Activated T-cell treated with anti-CD3 and anti-CD28 coated beads, Interleukin-2, amount 50 U/mL, for 72 hours (primary cell): ENCODE measurements at regions not wholly inside any gene's neighbourhood (a gene's known extent, or its start where the extent isn't known, plus 50 kb on each side); places are given as distances from the start of the nearest gene placed in this dataset.

Source experiments
- ATAC-seq, 2 donors: fragments of 150-1000 bp; cut with Tn5 transposase; replicated peaks in 1 of 2; 2 replicates each; pipeline ENCODE4 v1.10.0; 2021; ENCODE audit warnings: moderate library complexity in 2 of 2, mild to moderate bottlenecking in 1 of 2
- DNase-seq, 2 donors: peaks; one replicate each; pipeline ENCODE4 v3.0.0; 2021 to 2022; ENCODE audit warnings: mixed read lengths in 1 of 2
- H3K27ac Mint-ChIP-seq: one replicate; pipeline ENCODE4 v1.8.0; 2022; ENCODE audit warnings: mild to moderate bottlenecking, moderate library complexity, mixed read lengths
- H3K27me3 Mint-ChIP-seq: one replicate; pipeline ENCODE4 v1.8.0; 2022; ENCODE audit warnings: low read depth, mixed read lengths
- H3K36me3 Mint-ChIP-seq, 2 donors: one replicate each; pipeline ENCODE4 v1.8.0; 2022; ENCODE audit warnings: mixed read lengths in 2 of 2, mild to moderate bottlenecking in 1 of 2; ENCODE audit not compliant: insufficient read depth in 2 of 2
- H3K4me1 Mint-ChIP-seq: one replicate; pipeline ENCODE4 v1.8.0; 2022; ENCODE audit warnings: low read depth, mixed read lengths
- H3K4me3 Mint-ChIP-seq, 2 donors: one replicate each; pipeline ENCODE4 v1.8.0; 2022; ENCODE audit warnings: mild to moderate bottlenecking in 2 of 2, mixed read lengths in 2 of 2, moderate library complexity in 2 of 2
- H3K9me3 Mint-ChIP-seq, 2 donors: one replicate each; pipeline ENCODE4 v1.8.0; 2022; ENCODE audit warnings: mixed read lengths in 2 of 2

DNA sequence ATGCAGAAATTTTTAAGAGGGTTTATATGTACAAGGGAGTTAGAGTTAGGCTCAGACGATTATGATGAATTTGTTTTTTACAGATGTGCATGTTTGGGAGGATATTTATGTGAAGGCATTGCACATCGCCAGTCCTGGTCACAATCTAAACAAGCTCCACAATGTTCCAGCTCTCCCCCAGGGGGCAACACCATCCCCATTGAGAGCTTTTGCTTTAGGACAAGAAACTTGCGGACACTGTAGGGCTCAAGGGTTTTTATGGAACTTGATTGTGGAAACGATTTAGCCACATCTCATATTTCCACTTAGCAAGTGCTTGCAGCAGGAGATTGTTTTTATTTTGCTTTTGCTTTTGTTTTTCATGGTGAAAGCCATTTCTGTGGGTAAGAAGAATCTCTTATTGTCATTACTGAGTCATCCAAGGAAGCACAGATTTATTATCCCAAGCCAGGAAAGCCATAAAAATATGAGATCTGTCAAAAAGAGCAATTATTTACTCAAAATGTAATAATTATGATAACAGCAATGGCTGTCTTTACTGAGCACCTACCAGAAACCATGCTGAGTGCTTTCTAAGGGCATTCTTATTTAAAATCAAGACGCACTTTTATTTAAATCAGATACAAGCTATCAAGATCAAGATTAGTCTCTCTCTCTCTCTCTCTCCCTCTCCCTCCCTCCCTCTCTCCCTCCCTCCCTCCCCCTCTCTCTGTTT is 276.7 kb upstream of the SRRM4 start:
- H3K9me3 Mint-ChIP-seq = peaks cover 9 to 18% of the 10 kb centered on the region in 2 donors
- H3K4me3 Mint-ChIP-seq = no peak overlapping the region
- H3K4me1 Mint-ChIP-seq = no peaks in the 10 kb centered on the region
- no peaks in the 10 kb centered on the region for H3K27me3 Mint-ChIP-seq
- no peak for DNase-seq
- H3K36me3 Mint-ChIP-seq = peaks cover 0 to 1% of the 10 kb centered on the region in 2 donors
- no peak overlapping the region for H3K27ac Mint-ChIP-seq
- ATAC-seq = no peak

DNA sequence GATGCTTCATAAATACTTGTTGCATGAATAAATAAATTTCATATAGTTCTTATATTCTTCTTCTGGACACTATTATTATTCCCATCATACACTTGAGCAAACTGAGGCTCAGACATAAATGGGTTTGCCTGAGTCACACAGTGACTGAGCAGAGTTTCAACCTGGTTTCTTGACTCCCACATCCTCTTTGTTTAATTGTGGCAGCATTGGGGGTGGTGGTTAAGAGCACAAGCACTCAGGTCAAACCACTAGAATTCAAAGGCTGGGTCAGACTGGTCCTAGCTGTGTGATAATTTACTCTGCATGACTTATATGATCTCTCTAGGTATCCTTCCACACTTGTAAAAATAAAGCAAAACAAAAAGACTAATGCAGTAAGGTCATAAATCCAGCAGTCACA is 274.9 kb upstream of the SRRM4 start:
- no peak for ATAC-seq
- Mint-ChIP-seq H3K36me3 (peaks cover 0 to 1% of the 10 kb centered on the region in 2 donors), H3K27ac (no peak overlapping the region), H3K9me3 (peaks cover 12 to 18% of the 10 kb centered on the region in 2 donors), H3K4me1 (no peaks in the 10 kb centered on the region), H3K27me3 (no peaks in the 10 kb centered on the region), H3K4me3 (no peak overlapping the region)
- DNase-seq = no peak

DNA sequence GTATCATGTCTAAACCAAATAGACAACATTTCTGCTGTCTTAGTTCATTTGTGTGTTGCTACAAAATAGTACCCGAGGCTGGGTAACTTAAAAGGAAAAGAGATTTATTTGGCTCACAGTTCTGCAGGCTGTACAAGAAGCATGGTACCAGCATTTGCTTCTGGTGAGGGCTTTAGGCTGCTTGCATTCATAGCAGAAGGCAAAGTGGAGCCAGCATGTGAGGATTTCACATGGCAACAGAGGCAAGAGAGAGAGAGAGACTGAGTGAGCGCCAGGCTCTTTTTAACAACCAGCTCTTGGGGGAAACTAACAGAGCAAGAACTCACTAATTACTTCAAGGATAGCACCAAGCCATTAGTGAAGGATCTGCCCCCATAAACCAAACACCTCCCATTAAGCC is 271.4 kb upstream of the SRRM4 start:
- Mint-ChIP-seq H3K27me3 (no peaks in the 10 kb centered on the region), H3K4me1 (no peaks in the 10 kb centered on the region), H3K36me3 (peaks cover 0 to 1% of the 10 kb centered on the region in 2 donors), H3K27ac (no peak overlapping the region), H3K4me3 (no peak overlapping the region), H3K9me3 (peaks cover 12 to 18% of the 10 kb centered on the region in 2 donors)
- no peak for DNase-seq
- no peak for ATAC-seq

DNA sequence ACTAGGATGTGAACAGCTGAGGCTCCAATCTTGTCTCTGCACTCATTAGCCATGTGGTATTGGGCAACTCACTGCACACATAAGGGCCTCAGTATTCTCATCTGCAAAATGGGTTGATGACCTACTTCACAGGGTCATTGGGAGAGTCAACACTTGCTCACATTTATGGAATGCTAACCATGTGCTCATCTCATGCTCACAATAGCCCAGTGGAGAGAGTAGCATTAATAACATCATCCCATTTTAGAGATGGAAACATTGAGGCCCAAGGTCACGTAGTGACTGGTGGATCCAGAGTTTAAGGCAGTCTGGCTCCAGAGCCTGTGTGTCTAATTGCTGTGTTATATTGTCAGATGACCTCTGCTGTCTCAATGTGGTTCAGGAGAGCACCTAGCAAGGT is 270.2 kb upstream of the SRRM4 start:
- H3K4me1 Mint-ChIP-seq = no peaks in the 10 kb centered on the region
- peaks cover 0 to 1% of the 10 kb centered on the region in 2 donors for H3K36me3 Mint-ChIP-seq
- ATAC-seq = no peak
- H3K4me3 Mint-ChIP-seq = no peak overlapping the region
- peaks cover 12 to 16% of the 10 kb centered on the region in 2 donors for H3K9me3 Mint-ChIP-seq
- DNase-seq = no peak
- no peak overlapping the region for H3K27ac Mint-ChIP-seq
- no peaks in the 10 kb centered on the region for H3K27me3 Mint-ChIP-seq

DNA sequence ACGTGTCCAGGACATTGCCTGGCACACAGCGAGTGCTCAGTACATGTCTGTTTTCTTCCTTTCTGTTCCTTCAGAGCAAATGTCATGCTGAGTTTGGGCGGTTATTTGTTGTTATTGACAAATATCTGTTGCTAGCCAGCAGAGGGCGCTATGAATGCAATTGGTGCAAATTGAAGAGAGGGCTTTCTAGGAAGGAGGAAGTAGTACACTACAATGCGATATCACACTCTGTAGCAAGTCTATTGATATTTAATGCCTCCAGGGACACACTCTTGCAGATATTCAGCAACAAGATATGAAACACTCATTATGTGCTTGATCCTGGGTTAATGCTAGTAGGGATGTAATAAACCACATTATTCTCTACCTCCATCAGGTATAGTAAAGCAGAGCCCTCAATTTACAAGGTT is 267.3 kb upstream of the SRRM4 start:
- DNase-seq = peak; percentile 16
- Mint-ChIP-seq H3K27me3 (no peaks in the 10 kb centered on the region), H3K4me1 (no peaks in the 10 kb centered on the region), H3K4me3 (no peak overlapping the region), H3K27ac (no peak overlapping the region), H3K36me3 (no peaks in the 10 kb centered on the region), H3K9me3 (peaks cover 3% of the 10 kb centered on the region in 2 donors)
- no peak for ATAC-seq

DNA sequence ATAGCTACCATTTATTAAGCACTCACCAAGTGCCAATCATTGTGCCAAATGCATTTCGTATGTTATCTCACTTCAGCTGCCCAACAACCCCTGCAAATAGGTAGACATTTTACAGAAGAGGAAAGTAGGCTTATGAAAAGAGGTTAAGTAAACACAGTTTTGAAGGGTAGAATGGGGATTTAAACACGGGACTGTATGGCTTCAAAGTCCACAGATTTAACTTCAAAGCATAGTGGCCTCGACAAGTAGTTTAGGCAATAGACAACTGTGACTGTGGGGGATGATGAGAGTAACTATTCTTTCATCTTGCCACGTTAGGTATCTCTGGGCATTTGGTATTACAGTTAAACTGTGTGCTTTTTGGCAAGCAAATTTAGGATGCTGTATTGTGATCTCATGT is 266.8 kb upstream of the SRRM4 start:
- Mint-ChIP-seq H3K27ac (no peak overlapping the region), H3K9me3 (peaks cover 3% of the 10 kb centered on the region in 2 donors), H3K4me3 (no peak overlapping the region), H3K4me1 (no peaks in the 10 kb centered on the region), H3K36me3 (no peaks in the 10 kb centered on the region), H3K27me3 (no peaks in the 10 kb centered on the region)
- DNase-seq (no peak), ATAC-seq (no peak)

DNA sequence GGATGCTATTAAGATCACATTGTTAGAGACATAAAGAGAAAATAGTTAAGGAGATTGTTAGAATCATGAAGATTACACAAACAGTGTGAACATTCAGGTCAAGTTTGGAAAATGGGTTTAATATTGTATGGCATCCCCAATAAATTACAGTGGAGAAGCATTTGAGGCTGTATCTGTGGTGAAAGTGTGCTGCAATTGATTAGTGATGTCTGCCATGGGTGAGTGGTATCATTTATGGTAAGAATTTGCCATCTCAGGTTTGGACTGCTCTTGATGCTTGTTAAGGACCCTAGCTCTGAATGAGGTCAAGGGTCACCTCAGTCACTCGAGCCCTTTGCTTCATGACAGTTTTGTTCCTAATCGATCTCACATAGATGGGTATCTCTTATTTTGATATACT is 265.7 kb upstream of the SRRM4 start:
- Mint-ChIP-seq H3K4me3 (no peak overlapping the region), H3K9me3 (peaks cover under 1% of the 10 kb centered on the region in 2 donors), H3K27ac (no peak overlapping the region), H3K36me3 (no peaks in the 10 kb centered on the region), H3K4me1 (no peaks in the 10 kb centered on the region), H3K27me3 (no peaks in the 10 kb centered on the region)
- DNase-seq (no peak), ATAC-seq (no peak)

DNA sequence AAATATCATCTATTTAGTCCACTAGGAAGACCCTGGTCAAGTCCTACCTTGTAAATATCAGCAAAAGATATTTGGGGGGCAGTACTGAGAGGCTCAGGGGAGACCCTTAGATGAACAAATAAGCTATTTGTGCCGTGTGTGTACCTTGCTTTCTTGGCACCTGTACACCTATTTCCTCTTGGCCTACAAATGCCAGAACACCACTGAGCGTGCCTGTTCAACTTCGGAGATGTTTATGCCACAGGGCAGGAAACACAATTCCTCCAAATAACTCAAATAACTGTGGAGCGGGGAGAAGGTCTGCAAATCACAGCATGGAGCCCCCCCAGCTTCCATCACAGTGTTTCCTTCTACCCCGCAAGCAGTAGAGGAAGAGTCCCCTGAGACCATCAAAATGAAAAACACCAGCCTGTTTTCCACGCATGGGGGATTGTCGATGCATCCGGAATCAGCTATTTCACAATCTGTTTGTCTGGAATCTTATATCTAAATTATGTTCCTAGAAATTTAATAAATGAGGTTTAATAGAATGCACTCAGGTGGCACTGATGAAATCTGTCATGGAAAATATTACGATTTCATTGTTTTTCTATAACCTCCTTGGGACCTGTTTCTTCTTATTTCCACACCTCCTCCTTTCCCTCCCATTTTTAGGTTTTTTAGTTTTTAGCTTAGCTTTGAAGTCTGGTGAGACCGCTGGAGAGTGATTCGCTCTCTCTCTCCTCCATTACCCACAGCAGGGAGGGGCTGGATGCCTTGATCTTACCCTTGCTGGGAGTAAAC is 254.0 kb upstream of the SRRM4 start:
- peaks cover 0 to 3% of the 10 kb centered on the region in 2 donors for H3K9me3 Mint-ChIP-seq
- H3K27me3 Mint-ChIP-seq = no peaks in the 10 kb centered on the region
- H3K4me1 Mint-ChIP-seq = no peaks in the 10 kb centered on the region
- no peaks in the 10 kb centered on the region for H3K36me3 Mint-ChIP-seq
- no peak overlapping the region for H3K27ac Mint-ChIP-seq
- no peak for ATAC-seq
- DNase-seq = no peak
- no peak overlapping the region for H3K4me3 Mint-ChIP-seq

DNA sequence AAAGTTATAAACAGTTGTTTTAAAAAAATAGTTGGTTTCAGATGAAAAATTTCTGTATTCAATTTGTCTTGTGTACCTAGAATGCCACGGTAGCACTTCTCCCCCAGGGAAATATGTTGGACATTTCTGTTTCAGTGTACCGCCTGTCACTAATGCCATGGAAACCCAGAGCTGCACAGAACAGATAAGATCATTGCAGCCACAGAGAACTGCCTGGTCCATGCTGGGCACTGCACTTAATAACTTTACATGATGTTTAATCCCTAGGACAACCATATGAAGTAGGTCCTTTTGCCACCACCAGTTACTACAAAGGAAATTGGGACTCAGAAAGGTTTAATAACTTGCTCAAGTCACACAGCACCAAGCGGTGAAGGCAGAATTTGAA is 253.4 kb upstream of the SRRM4 start:
- no peak overlapping the region for H3K4me3 Mint-ChIP-seq
- no peaks in the 10 kb centered on the region for H3K36me3 Mint-ChIP-seq
- no peak overlapping the region for H3K27ac Mint-ChIP-seq
- ATAC-seq (no peak), DNase-seq (no peak)
- no peaks in the 10 kb centered on the region for H3K4me1 Mint-ChIP-seq
- no peaks in the 10 kb centered on the region for H3K27me3 Mint-ChIP-seq
- no peaks in the 10 kb centered on the region for H3K9me3 Mint-ChIP-seq

DNA sequence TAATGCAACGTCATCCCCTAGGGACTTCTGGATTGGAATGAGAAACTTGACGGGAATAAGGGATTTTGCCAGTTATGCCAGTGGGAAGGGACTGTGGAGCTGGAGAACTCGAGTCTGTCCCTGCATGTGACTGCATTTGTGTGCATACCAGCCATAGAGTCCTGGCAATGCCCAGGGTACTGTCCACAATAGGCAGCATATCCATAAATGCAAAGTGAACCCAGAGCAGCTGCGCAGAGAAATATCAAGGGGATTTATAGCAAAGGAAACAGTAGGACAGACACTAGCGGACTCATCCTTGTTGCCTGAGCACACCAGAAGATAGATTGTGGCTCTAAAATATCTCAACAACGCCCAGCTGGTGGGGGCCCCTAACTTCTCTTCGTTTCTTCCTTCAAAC is 247.1 kb upstream of the SRRM4 start:
- Mint-ChIP-seq H3K36me3 (no peaks in the 10 kb centered on the region), H3K4me3 (no peak overlapping the region), H3K27me3 (no peaks in the 10 kb centered on the region), H3K27ac (no peak overlapping the region), H3K9me3 (peaks cover 0 to 1% of the 10 kb centered on the region in 2 donors), H3K4me1 (no peaks in the 10 kb centered on the region)
- no peak for ATAC-seq
- no peak for DNase-seq

DNA sequence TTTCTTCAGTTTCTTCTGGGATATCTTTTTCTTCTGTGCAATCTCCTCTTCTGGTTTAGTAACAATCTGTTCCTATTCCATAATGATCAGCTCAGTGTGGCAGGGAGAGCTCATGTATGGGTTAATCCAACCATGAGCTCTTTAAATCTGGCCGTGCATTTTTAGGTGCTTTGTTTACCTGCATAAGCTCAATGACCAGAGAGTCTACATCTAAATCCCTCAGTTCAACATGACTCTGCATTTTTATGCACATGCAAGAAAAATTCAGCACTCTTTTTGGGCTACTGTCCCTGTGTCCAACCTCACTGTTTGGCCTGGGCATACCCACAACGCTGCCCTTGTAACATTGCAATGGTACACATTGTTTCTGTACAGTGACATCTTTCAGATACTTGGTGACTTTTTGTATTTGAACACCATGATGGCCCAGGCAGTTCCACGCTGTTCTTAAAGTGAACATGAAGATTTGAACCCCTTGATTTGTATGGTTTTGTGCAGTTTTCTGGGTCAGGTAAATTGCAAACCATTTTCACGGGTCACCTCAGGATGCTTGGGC is 243.3 kb upstream of the SRRM4 start:
- no peak overlapping the region for H3K27ac Mint-ChIP-seq
- peaks cover 1 to 2% of the 10 kb centered on the region in 2 donors for H3K9me3 Mint-ChIP-seq
- H3K4me3 Mint-ChIP-seq = no peak overlapping the region
- H3K27me3 Mint-ChIP-seq = no peaks in the 10 kb centered on the region
- no peaks in the 10 kb centered on the region for H3K36me3 Mint-ChIP-seq
- no peaks in the 10 kb centered on the region for H3K4me1 Mint-ChIP-seq
- no peak for ATAC-seq
- no peak for DNase-seq

DNA sequence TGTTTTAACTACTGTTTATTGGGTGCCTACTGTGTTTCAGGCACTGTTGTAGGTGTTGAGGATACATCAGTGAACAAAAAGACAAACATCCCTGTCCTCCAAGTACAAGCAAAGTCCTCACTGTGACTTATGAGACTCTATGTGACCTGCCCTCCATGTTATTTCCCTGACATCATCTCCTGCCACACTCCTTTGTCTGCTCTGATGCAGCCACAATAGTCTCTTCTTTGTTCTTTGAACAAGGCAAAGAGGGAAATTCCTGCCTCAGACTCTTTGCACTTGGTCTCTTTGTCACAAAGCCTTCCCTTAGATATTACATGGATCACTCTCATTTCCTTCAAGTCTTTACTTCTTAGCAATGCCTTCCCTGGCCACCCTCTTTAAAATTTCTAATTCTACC is 240.1 kb upstream of the SRRM4 start:
- DNase-seq (no peak), ATAC-seq (no peak)
- H3K4me1 Mint-ChIP-seq = no peaks in the 10 kb centered on the region
- no peak overlapping the region for H3K4me3 Mint-ChIP-seq
- no peaks in the 10 kb centered on the region for H3K36me3 Mint-ChIP-seq
- H3K27ac Mint-ChIP-seq = no peak overlapping the region
- no peaks in the 10 kb centered on the region for H3K27me3 Mint-ChIP-seq
- peaks cover 9 to 15% of the 10 kb centered on the region in 2 donors for H3K9me3 Mint-ChIP-seq

DNA sequence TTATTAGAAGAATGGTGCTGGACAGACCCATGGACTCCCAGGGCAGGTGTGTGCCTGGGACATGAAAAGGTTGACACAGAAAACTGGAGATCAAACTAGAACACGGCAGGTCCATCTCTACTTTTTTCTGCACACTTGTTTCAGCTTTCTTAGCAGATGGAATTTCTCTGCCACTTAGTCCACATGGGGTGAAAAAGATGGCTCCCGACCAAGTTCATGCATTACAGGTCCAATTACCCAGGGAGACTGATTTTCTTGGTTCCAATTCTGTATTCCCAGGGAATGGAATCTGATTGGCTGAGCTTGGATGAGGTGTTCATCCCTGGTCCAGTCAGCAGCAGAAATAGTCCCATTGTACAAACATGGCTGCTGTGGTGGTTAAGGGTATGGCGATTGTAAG is 238.9 kb upstream of the SRRM4 start:
- H3K27ac Mint-ChIP-seq = no peak overlapping the region
- H3K4me3 Mint-ChIP-seq = no peak overlapping the region
- ATAC-seq (no peak), DNase-seq (no peak)
- no peaks in the 10 kb centered on the region for H3K4me1 Mint-ChIP-seq
- no peaks in the 10 kb centered on the region for H3K36me3 Mint-ChIP-seq
- H3K27me3 Mint-ChIP-seq = no peaks in the 10 kb centered on the region
- H3K9me3 Mint-ChIP-seq = peaks cover 9 to 15% of the 10 kb centered on the region in 2 donors
